ENCODE measurements at regions not wholly inside any gene's neighbourhood (a gene's known extent, or its start where the extent isn't known, plus 50 kb on each side); places are given as distances from the start of the nearest gene placed in this dataset.

DNA sequence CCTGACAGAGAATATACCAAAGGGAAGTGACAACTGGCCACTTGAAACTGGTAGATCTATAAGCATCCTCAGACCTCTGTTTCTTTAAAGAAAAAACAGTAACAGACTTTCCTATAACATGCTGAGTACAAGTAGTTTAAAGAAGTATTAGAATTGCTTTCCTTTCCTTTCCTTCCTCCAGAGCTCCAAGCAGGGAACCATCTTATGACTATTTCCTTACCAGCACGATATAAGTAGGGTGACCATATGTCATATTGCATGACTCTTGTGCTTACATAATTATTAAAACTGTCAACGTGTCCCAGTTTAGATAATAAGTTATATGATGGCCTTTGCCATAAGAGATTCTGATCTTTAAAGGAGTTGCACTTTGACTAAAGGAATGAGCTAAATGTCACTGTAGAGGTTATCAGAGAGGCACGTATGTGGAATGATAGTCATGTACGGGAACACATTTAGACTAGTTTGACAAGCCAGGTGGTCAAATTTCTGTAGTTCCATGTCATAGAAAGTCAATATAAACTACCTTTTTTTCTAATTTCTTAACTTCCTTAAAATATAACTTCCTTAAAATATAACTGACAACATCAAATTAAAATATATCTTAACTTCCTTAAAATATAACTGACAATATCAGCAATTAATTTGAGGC, 212.7 kb upstream of the CD180 start:
- H3K36me3 Mint-ChIP-seq, result no peaks in the 10 kb centered on the region
- H3K4me3 Mint-ChIP-seq, result no peak overlapping the region
- no peaks in the 10 kb centered on the region for H3K9me3 ChIP-seq (ENCODE audit: control insufficient read depth in 2 of 2, low read length in 2 of 2)
- H3K27me3 Mint-ChIP-seq, result no peaks in the 10 kb centered on the region
- peaks cover 0 to 1% (median 0%) of the 10 kb centered on the region in 7 donors for H3K9me3 Mint-ChIP-seq
- no peaks in the 10 kb centered on the region for H3K27me3 ChIP-seq (ENCODE audit: control insufficient read depth, insufficient read depth, low read length)
- H3K27ac Mint-ChIP-seq, result no peak overlapping the region
- no peak for DNase-seq
- H3K36me3 ChIP-seq (ENCODE audit: control insufficient read depth, insufficient read depth, low read length), result no peaks in the 10 kb centered on the region
- no peak overlapping the region for H3K4me3 ChIP-seq (ENCODE audit: low read depth, low read length)
- H3K27ac ChIP-seq (ENCODE audit: insufficient read depth, low read length, poor library complexity, severe bottlenecking), result no peak overlapping the region
- no peaks in the 10 kb centered on the region for H3K4me1 ChIP-seq (ENCODE audit: control insufficient read depth, insufficient read depth, low read length, poor library complexity, severe bottlenecking)
- H3K4me1 Mint-ChIP-seq, result no peaks in the 10 kb centered on the region
- ATAC-seq (ENCODE audit: low read depth in 2 of 2), result no peak

DNA sequence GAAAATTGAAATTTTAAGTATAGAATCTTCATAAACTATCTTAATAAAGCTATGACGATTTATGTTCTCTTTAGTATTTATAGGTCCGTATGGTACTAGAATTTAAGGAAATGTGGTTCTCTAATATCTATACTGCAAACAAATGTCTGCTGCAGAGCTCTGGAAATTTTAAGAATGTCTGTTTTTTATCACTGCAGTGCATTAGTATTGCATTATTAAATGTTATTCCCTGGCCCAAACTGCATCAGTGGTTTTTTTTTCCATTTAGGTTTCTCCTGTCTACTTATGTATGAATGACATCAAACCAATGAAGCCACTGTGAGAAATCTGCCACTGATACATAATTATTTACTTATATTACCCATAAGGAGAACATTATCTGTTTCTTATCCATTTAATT, 211.4 kb upstream of the CD180 start:
- Histone ChIP-seq H3K36me3 (ENCODE audit: control insufficient read depth, insufficient read depth, low read length) (no peaks in the 10 kb centered on the region), H3K4me3 (ENCODE audit: low read depth, low read length) (no peak overlapping the region), H3K27me3 (ENCODE audit: control insufficient read depth, insufficient read depth, low read length) (no peaks in the 10 kb centered on the region), H3K9me3 (ENCODE audit: control insufficient read depth in 2 of 2, low read length in 2 of 2) (no peaks in the 10 kb centered on the region), H3K27ac (ENCODE audit: insufficient read depth, low read length, poor library complexity, severe bottlenecking) (no peak overlapping the region), H3K4me1 (ENCODE audit: control insufficient read depth, insufficient read depth, low read length, poor library complexity, severe bottlenecking) (no peaks in the 10 kb centered on the region)
- DNase-seq (no peak), ATAC-seq (ENCODE audit: low read depth in 2 of 2) (no peak)
- Mint-ChIP-seq H3K4me3 (no peak overlapping the region), H3K9me3 (peaks cover 0 to 1% (median 0%) of the 10 kb centered on the region in 7 donors), H3K27me3 (peaks cover 5% of the 10 kb centered on the region), H3K36me3 (no peaks in the 10 kb centered on the region), H3K27ac (no peak overlapping the region), H3K4me1 (no peaks in the 10 kb centered on the region)

DNA sequence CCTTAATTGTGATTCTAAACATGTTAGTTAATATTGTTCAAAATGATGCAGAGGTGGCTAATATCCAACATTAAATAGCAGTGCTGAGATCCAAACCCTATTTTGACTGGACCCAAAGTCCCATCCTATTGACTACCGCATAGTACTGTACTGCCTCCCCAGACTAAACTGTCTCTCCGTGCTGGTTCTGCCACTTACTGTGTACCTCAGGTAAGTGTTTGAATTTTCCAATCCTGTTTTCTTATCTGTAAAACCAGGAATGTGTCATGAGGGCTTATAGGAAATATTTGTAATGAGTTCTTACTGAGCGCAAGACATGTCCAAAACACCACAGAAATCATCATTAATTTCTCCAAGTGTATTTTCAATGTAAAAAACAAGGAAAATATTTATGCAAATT, 209.2 kb upstream of the CD180 start:
- Mint-ChIP-seq H3K27ac (no peak overlapping the region), H3K4me1 (no peaks in the 10 kb centered on the region), H3K9me3 (no peaks in the 10 kb centered on the region), H3K36me3 (no peaks in the 10 kb centered on the region), H3K27me3 (peaks cover 5% of the 10 kb centered on the region), H3K4me3 (no peak overlapping the region)
- H3K9me3 ChIP-seq (ENCODE audit: control insufficient read depth in 2 of 2, low read length in 2 of 2), result no peaks in the 10 kb centered on the region
- H3K27ac ChIP-seq (ENCODE audit: insufficient read depth, low read length, poor library complexity, severe bottlenecking), result no peak overlapping the region
- ATAC-seq (ENCODE audit: low read depth in 2 of 2), result no peak
- no peaks in the 10 kb centered on the region for H3K36me3 ChIP-seq (ENCODE audit: control insufficient read depth, insufficient read depth, low read length)
- no peaks in the 10 kb centered on the region for H3K4me1 ChIP-seq (ENCODE audit: control insufficient read depth, insufficient read depth, low read length, poor library complexity, severe bottlenecking)
- peaks cover 5% of the 10 kb centered on the region for H3K27me3 ChIP-seq (ENCODE audit: control insufficient read depth, insufficient read depth, low read length)
- H3K4me3 ChIP-seq (ENCODE audit: low read depth, low read length), result no peak overlapping the region
- DNase-seq, result no peak

DNA sequence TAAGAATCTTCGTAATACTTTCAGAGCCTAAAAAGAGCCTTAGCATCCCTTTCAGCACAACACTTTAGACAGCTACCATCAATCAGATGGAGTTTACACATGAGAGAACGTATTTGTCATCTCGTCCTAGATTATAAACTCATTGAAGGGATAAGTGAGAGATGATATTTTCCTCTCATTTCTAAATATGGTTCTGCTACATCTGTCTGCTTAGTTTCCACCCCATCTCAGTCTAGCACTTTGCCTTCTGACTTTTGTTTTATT, 208.4 kb upstream of the CD180 start:
- no peaks in the 10 kb centered on the region for H3K4me1 ChIP-seq (ENCODE audit: control insufficient read depth, insufficient read depth, low read length, poor library complexity, severe bottlenecking)
- ATAC-seq (ENCODE audit: low read depth in 2 of 2), result no peak
- H3K36me3 Mint-ChIP-seq, result no peaks in the 10 kb centered on the region
- H3K4me3 ChIP-seq (ENCODE audit: low read depth, low read length), result no peak overlapping the region
- H3K4me3 Mint-ChIP-seq, result no peak overlapping the region
- no peak overlapping the region for H3K27ac Mint-ChIP-seq
- H3K4me1 Mint-ChIP-seq, result no peaks in the 10 kb centered on the region
- H3K9me3 ChIP-seq (ENCODE audit: control insufficient read depth in 2 of 2, low read length in 2 of 2), result no peaks in the 10 kb centered on the region
- H3K36me3 ChIP-seq (ENCODE audit: control insufficient read depth, insufficient read depth, low read length), result no peaks in the 10 kb centered on the region
- H3K27me3 ChIP-seq (ENCODE audit: control insufficient read depth, insufficient read depth, low read length), result peaks cover 5% of the 10 kb centered on the region
- peaks cover 5% of the 10 kb centered on the region for H3K27me3 Mint-ChIP-seq
- no peak for DNase-seq
- H3K9me3 Mint-ChIP-seq, result no peaks in the 10 kb centered on the region
- no peak overlapping the region for H3K27ac ChIP-seq (ENCODE audit: insufficient read depth, low read length, poor library complexity, severe bottlenecking)

DNA sequence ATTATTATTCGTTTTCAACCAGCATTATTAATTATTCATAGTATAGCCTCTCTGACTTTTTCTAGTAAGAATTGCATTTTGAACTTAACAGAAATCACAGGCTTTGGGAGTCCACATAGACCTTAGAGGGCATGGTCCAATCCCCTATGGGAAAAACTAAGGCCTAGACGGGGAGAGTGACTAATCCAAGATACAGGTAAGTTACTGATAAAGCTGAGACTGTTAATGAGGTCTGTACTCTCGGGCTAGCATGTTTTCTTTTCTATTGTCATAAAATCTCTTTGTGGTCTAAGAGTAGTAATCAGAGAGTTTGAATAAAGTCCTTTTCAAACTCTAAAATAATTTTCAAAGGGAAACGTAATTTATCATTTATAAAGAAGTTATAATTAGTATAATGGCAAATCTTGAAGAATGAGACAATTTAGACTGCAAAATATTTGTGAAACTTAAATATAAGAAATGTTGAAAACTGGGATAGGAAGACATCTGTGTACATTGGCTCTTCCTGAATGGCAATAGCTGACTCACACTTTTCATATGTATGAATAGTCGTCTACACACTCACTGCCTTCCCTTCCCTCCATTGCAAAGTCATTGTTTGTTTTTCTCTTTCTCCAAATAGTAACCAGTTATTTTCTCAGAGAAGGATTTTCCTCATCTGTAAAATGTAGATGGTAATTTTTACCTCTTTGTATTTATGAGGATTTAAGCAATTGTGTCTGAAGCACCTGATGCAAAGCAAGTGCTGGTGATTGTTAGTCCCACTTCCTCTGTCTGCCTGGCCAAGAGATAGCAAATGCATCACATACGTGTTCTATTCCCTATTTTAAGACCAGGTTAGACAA, 207.9 kb upstream of the CD180 start:
- Histone ChIP-seq H3K4me1 (ENCODE audit: control insufficient read depth, insufficient read depth, low read length, poor library complexity, severe bottlenecking) (no peaks in the 10 kb centered on the region), H3K27ac (ENCODE audit: insufficient read depth, low read length, poor library complexity, severe bottlenecking) (no peak overlapping the region), H3K27me3 (ENCODE audit: control insufficient read depth, insufficient read depth, low read length) (peaks cover 7% of the 10 kb centered on the region), H3K9me3 (ENCODE audit: control insufficient read depth in 2 of 2, low read length in 2 of 2) (no peaks in the 10 kb centered on the region), H3K4me3 (ENCODE audit: low read depth, low read length) (no peak overlapping the region), H3K36me3 (ENCODE audit: control insufficient read depth, insufficient read depth, low read length) (no peaks in the 10 kb centered on the region)
- ATAC-seq (ENCODE audit: low read depth in 2 of 2) (no peak), DNase-seq (no peak)
- Mint-ChIP-seq H3K4me3 (no peak overlapping the region), H3K9me3 (no peaks in the 10 kb centered on the region), H3K27ac (no peak overlapping the region), H3K36me3 (no peaks in the 10 kb centered on the region), H3K4me1 (no peaks in the 10 kb centered on the region), H3K27me3 (peaks cover 5% of the 10 kb centered on the region)

DNA sequence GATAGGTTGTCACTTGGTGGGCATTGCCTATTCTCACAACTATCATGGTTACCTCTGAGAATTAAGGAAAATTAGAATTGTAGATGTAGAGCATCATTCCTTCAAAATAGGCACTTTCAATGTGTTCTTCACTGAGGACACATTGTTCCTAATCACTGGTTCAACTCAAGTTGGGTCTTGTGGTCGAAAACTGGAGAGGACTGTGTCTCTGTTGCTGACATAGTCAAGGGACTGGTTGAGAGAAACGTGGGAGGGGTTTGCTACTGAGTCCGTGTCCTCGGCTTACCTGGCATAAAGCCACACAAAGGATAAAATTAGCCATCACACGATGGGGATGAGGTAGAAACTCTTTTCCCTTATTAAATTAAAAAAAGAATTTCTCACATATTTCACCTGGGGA, 205.9 kb upstream of the CD180 start:
- no peaks in the 10 kb centered on the region for H3K36me3 Mint-ChIP-seq
- peaks cover 5% of the 10 kb centered on the region for H3K27me3 Mint-ChIP-seq
- no peaks in the 10 kb centered on the region for H3K9me3 Mint-ChIP-seq

DNA sequence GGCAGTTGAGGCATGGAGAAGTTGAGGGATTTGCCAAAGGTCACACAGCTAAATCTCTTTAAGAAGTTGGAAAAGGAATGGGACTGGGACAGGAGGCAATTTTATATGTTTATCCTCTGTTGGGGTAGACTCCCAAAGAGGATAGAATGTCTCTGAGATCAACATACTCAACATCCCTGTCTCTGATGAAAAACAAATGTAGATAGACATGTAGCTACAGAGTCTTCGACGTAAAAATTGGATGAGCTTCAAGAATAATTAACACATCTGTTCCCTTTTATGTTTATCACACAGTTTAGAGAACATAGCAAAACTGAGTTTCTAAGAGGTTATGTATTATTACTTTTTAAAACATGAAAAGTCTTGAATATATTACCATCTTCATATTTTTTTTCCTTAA, 204.6 kb upstream of the CD180 start:
- Mint-ChIP-seq H3K36me3 (no peaks in the 10 kb centered on the region), H3K27me3 (peaks cover 5% of the 10 kb centered on the region), H3K27ac (no peak overlapping the region), H3K4me3 (no peak overlapping the region), H3K4me1 (no peaks in the 10 kb centered on the region), H3K9me3 (no peaks in the 10 kb centered on the region)
- Histone ChIP-seq H3K27me3 (ENCODE audit: control insufficient read depth, insufficient read depth, low read length) (peaks cover 7% of the 10 kb centered on the region), H3K4me1 (ENCODE audit: control insufficient read depth, insufficient read depth, low read length, poor library complexity, severe bottlenecking) (no peaks in the 10 kb centered on the region), H3K9me3 (ENCODE audit: control insufficient read depth in 2 of 2, low read length in 2 of 2) (no peaks in the 10 kb centered on the region), H3K36me3 (ENCODE audit: control insufficient read depth, insufficient read depth, low read length) (no peaks in the 10 kb centered on the region), H3K27ac (ENCODE audit: insufficient read depth, low read length, poor library complexity, severe bottlenecking) (no peak overlapping the region), H3K4me3 (ENCODE audit: low read depth, low read length) (no peak overlapping the region)
- ATAC-seq (ENCODE audit: low read depth in 2 of 2), result no peak
- no peak for DNase-seq

More for the DNA sequence above, 205.9 kb upstream of the CD180 start:
- no peak overlapping the region for H3K27ac ChIP-seq (ENCODE audit: insufficient read depth, low read length, poor library complexity, severe bottlenecking)
- DNase-seq, result no peak
- H3K36me3 ChIP-seq (ENCODE audit: control insufficient read depth, insufficient read depth, low read length), result no peaks in the 10 kb centered on the region
- Mint-ChIP-seq H3K4me1 (no peaks in the 10 kb centered on the region), H3K27ac (no peak overlapping the region), H3K4me3 (no peak overlapping the region)
- no peaks in the 10 kb centered on the region for H3K9me3 ChIP-seq (ENCODE audit: control insufficient read depth in 2 of 2, low read length in 2 of 2)
- peaks cover 7% of the 10 kb centered on the region for H3K27me3 ChIP-seq (ENCODE audit: control insufficient read depth, insufficient read depth, low read length)
- no peaks in the 10 kb centered on the region for H3K4me1 ChIP-seq (ENCODE audit: control insufficient read depth, insufficient read depth, low read length, poor library complexity, severe bottlenecking)
- ATAC-seq (ENCODE audit: low read depth in 2 of 2), result no peak
- no peak overlapping the region for H3K4me3 ChIP-seq (ENCODE audit: low read depth, low read length)

DNA sequence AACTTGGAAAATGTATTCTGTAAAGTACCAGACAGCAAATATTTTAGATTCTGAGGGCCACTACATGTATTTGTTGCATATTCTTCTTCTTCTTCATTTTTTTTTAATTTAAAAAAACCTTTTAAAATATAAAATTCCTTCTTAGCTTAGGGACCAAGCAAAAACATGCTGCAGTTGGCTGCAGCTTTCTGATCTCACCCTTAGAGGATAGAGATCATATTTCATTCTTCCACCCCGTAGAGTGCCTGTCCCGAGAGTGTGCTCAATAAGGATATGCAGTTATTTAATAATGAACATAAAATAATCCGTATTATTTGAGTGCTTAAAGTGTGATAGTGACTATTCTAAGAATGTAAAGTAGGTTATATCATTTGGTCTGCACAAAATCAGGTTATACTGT, 204.2 kb upstream of the CD180 start:
- H3K27me3 ChIP-seq (ENCODE audit: control insufficient read depth, insufficient read depth, low read length), result peaks cover 7% of the 10 kb centered on the region
- peaks cover 5% of the 10 kb centered on the region for H3K27me3 Mint-ChIP-seq
- H3K27ac Mint-ChIP-seq, result no peak overlapping the region
- H3K4me1 ChIP-seq (ENCODE audit: control insufficient read depth, insufficient read depth, low read length, poor library complexity, severe bottlenecking), result no peaks in the 10 kb centered on the region
- no peaks in the 10 kb centered on the region for H3K9me3 ChIP-seq (ENCODE audit: control insufficient read depth in 2 of 2, low read length in 2 of 2)
- ATAC-seq (ENCODE audit: low read depth in 2 of 2) (no peak), DNase-seq (no peak)
- no peak overlapping the region for H3K4me3 Mint-ChIP-seq
- no peaks in the 10 kb centered on the region for H3K9me3 Mint-ChIP-seq
- no peaks in the 10 kb centered on the region for H3K4me1 Mint-ChIP-seq
- H3K36me3 Mint-ChIP-seq, result no peaks in the 10 kb centered on the region
- no peaks in the 10 kb centered on the region for H3K36me3 ChIP-seq (ENCODE audit: control insufficient read depth, insufficient read depth, low read length)
- no peak overlapping the region for H3K4me3 ChIP-seq (ENCODE audit: low read depth, low read length)
- H3K27ac ChIP-seq (ENCODE audit: insufficient read depth, low read length, poor library complexity, severe bottlenecking), result no peak overlapping the region
